K562 (cell line): ENCODE measurements at regions not wholly inside any gene's neighbourhood (a gene's known extent, or its start where the extent isn't known, plus 50 kb on each side); places are given as distances from the start of the nearest gene placed in this dataset.

Source experiments
- ARID1B ChIP-seq: fragments of 450-650 bp; IDR thresholded peaks from 2 replicates; pipeline ENCODE4 v1.6.1; 2016; ENCODE audit warnings: antibody characterized with exemption, mild to moderate bottlenecking, inconsistent platforms
- ETS2 ChIP-seq: IDR thresholded peaks from 2 replicates; pipeline ENCODE4 v1.6.1; 2016; ENCODE audit warnings: borderline replicate concordance, missing genetic modification characterization, mild to moderate bottlenecking, moderate library complexity, missing compliant biosample characterization; ENCODE audit not compliant: poor library complexity, severe bottlenecking
- GATA2 ChIP-seq: sonication (generic); formaldehyde crosslinking; IDR thresholded peaks from 2 replicates; pipeline ENCODE4 v1.4.0; 2020; ENCODE audit warnings: mild to moderate bottlenecking, missing genetic modification reagents
- MAZ ChIP-seq, 2 experiments: fragments of 450-650 bp in 1 of 2; sonication (generic) in 1 of 2; formaldehyde crosslinking; IDR thresholded peaks in 1 of 2; conservative IDR thresholded peaks in 1 of 2; 2 replicates each; pipeline versions ENCODE4 v1.4.0 to v1.5.0; 2020; ENCODE audit warnings: mild to moderate bottlenecking in 1 of 2, missing genetic modification reagents in 1 of 2
- MTA3 ChIP-seq: fragments of 450-650 bp; formaldehyde crosslinking; IDR thresholded peaks from 2 replicates; pipeline ENCODE4 v1.6.1; 2017; ENCODE audit warnings: mild to moderate bottlenecking, borderline replicate concordance
- SAP30 ChIP-seq: fragments of 200-600 bp; sonication (generic); IDR thresholded peaks from 2 replicates; pipeline ENCODE4 v1.6.1; 2012; ENCODE audit warnings: borderline replicate concordance, low read depth, mild to moderate bottlenecking, moderate library complexity, low read length, control low read depth, inconsistent platforms; ENCODE audit not compliant: insufficient read depth, poor library complexity, severe bottlenecking
- SMAD2 ChIP-seq: fragments of 150-350 bp; IDR thresholded peaks from 2 replicates; pipeline ENCODE4 v1.6.1; 2014; ENCODE audit warnings: low read depth, mild to moderate bottlenecking, low read length
- TRIM28 ChIP-seq: fragments of 450-650 bp; IDR thresholded peaks from 2 replicates; pipeline ENCODE4 v1.6.1; 2017
- ZNF143 ChIP-seq: sonication (generic); formaldehyde crosslinking; IDR thresholded peaks from 2 replicates; pipeline ENCODE4 v1.9.0; 2022; ENCODE audit warnings: mild to moderate bottlenecking, missing genetic modification reagents
- ZNF197 ChIP-seq: fragments of 200-800 bp; sonication (Bioruptor generic); IDR thresholded peaks from 2 replicates; pipeline ENCODE4 v1.6.1; 2016; ENCODE audit warnings: low read depth, missing genetic modification characterization, missing compliant biosample characterization
- ZNF253 ChIP-seq: fragments of 250-450 bp; sonication (Bioruptor Pico); conservative IDR thresholded peaks from 2 replicates; pipeline ENCODE4 v1.6.1; 2021; ENCODE audit warnings: mild to moderate bottlenecking
- ZNF408 ChIP-seq: fragments of 250-450 bp; sonication (Bioruptor Pico); IDR thresholded peaks from 2 replicates; pipeline ENCODE4 v1.4.0; 2020; ENCODE audit warnings: low read depth, mild to moderate bottlenecking, moderate library complexity
- ZNF740 ChIP-seq, 3 experiments: fragments of 200-800 bp in 1 of 3; sonication (Bioruptor generic) in 1 of 3; sonication (generic) in 1 of 3; formaldehyde crosslinking in 1 of 3; IDR thresholded peaks; 2 replicates each; pipeline versions ENCODE4 v1.6.1 to v1.8.0; 2016 to 2022; ENCODE audit warnings: mild to moderate bottlenecking in 2 of 3, missing compliant biosample characterization in 2 of 3, missing genetic modification characterization in 2 of 3, missing genetic modification reagents in 1 of 3

DNA sequence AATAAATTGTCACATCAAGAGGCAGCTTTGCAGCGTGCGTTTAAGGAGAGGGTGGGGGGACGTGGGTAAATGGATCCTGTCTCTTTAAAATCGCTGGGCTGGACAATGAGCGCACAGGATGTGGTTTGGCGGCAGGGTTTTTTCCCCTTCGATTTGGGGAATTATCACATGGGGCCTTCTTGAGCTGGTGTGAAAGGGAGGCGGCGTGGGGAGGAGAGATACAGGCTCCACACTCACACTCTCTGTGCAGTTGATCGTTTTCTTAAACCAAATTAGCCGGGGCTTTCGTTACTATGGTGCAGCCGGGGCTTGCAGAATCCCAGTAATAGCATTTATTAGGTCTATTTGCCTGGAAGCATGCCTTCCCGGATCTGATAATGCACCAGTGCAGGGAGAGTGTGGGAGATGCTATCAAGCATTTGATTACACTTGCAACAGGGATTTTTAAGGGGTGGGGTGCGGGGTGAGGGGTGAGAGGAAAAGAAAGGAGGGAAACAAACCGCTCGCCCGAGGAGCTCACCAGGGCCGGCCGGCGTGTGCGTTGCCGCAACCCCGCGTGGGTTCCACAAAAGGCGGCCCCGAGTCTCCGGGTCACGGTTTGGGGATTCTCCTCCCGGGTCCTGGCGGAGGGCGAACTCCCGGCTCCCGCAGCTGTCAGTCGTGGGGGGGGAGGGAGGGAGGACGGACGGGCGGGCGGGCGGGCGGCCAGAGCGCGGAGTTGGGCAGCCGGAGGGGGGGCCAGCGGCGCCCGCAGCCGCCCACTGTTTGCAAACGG lies 58.8 kb upstream of the GSE1 start (continued):
- TF ChIP-seq MTA3 (peak; percentile 44; the same call in 1 of the 2 replicates), ZNF253 (CRISPR knock-in tag) (no peak), ARID1B (peak; percentile 96), GATA2 (peak; percentile 80), ZNF143 (CRISPR knock-in tag) (no peak), ZNF197 (no peak), SAP30 (peak; percentile 25), ZNF408 (CRISPR knock-in tag) (no peak), ZNF740 (CRISPR knock-in tag; IDR thresholded peaks at IDR 0.05) (no peak; the same call in 1 of the 2 replicates), ZNF740 (tag; IDR thresholded peaks at IDR 0.05) (peak in 1 of 2 experiments; percentile 84; a peak in 2 of 4 replicates), SMAD2 (no peak), MAZ (CRISPR knock-in tag; conservative IDR thresholded peaks at IDR 0.05 in 1 of 2, IDR thresholded peaks at IDR 0.05 in 1 of 2) (peak; percentile 61), ETS2 (tag) (no peak), TRIM28 (0 out of 2 replicates have a peak, but pooled peaks have one; percentile 9)
